GM23338 (cell line): ENCODE measurements at regions not wholly inside any gene's neighbourhood (a gene's known extent, or its start where the extent isn't known, plus 50 kb on each side); places are given as distances from the start of the nearest gene placed in this dataset.

ENCODE experiments used
- ATAC-seq: fragments of 200-7000 bp; cut with Tn5 transposase; 3 replicates; pipeline ENCODE4 v1.9.1; 2020
- DNase-seq: peaks from one replicate; pipeline ENCODE4 v3.0.0-alpha.2; 2015; ENCODE audit warnings: low spot score
- H2AFZ ChIP-seq: fragments of 200-600 bp; sonication (generic); 2 replicates; pipeline ENCODE4 v1.8.0; 2016; ENCODE audit warnings: antibody characterized with exemption, mild to moderate bottlenecking, moderate library complexity
- H3F3A ChIP-seq: fragments of 200-600 bp; sonication (generic); replicated peaks from 2 replicates; pipeline ENCODE4 v1.8.0; 2017; ENCODE audit warnings: antibody characterized with exemption, mixed run types, low read depth
- H3K27ac ChIP-seq: fragments of 200-600 bp; sonication (generic); 2 replicates; pipeline ENCODE4 v1.6.1; 2016; ENCODE audit warnings: low read depth
- H3K27me3 ChIP-seq: fragments of 200-600 bp; sonication (generic); 2 replicates; pipeline ENCODE4 v1.8.0; 2016; ENCODE audit warnings: mild to moderate bottlenecking, mixed run types, moderate library complexity; ENCODE audit not compliant: insufficient read depth
- H3K36me3 ChIP-seq: fragments of 200-600 bp; sonication (generic); 2 replicates; pipeline ENCODE4 v1.8.0; 2016; ENCODE audit warnings: mild to moderate bottlenecking; ENCODE audit not compliant: insufficient read depth
- H3K4me1 ChIP-seq: fragments of 200-600 bp; sonication (generic); 2 replicates; pipeline ENCODE4 v1.8.0; 2016; ENCODE audit warnings: mild to moderate bottlenecking, moderate library complexity; ENCODE audit not compliant: insufficient read depth
- H3K4me2 ChIP-seq: fragments of 200-600 bp; sonication (generic); 2 replicates; pipeline ENCODE4 v1.7.1; 2017; ENCODE audit warnings: mixed run types
- H3K4me3 ChIP-seq: fragments of 200-600 bp; sonication (generic); 2 replicates; pipeline ENCODE4 v1.6.1; 2016; ENCODE audit warnings: mixed run types
- H3K79me2 ChIP-seq: fragments of 200-600 bp; sonication (generic); replicated peaks from 2 replicates; pipeline ENCODE4 v1.8.0; 2017; ENCODE audit warnings: mild to moderate bottlenecking; ENCODE audit not compliant: insufficient read depth
- H3K9me2 ChIP-seq: fragments of 200-600 bp; sonication (generic); 2 replicates; pipeline ENCODE4 v1.8.0; 2017; ENCODE audit not compliant: insufficient read depth
- H4K20me1 ChIP-seq: fragments of 200-600 bp; sonication (generic); replicated peaks from 2 replicates; pipeline ENCODE4 v1.8.0; 2017; ENCODE audit warnings: mild to moderate bottlenecking; ENCODE audit not compliant: insufficient read depth
- H3K27ac Mint-ChIP-seq: 2 replicates; pipeline ENCODE4 v1.8.0; 2020; ENCODE audit warnings: inconsistent platforms, mild to moderate bottlenecking, moderate library complexity, mixed read lengths
- H3K27me3 Mint-ChIP-seq: 3 replicates; pipeline ENCODE4 v1.8.0; 2022; ENCODE audit warnings: low read depth, mild to moderate bottlenecking, moderate library complexity, mixed read lengths, inconsistent platforms; ENCODE audit not compliant: insufficient read depth, poor library complexity
- H3K36me3 Mint-ChIP-seq: 3 replicates; pipeline ENCODE4 v1.8.0; 2021; ENCODE audit warnings: low read depth, mild to moderate bottlenecking, inconsistent platforms, moderate library complexity, mixed read lengths
- H3K4me1 Mint-ChIP-seq: 3 replicates; pipeline ENCODE4 v1.8.0; 2020; ENCODE audit warnings: mild to moderate bottlenecking, inconsistent platforms, mixed read lengths
- H3K4me3 Mint-ChIP-seq: 3 replicates; pipeline ENCODE4 v1.8.0; 2021; ENCODE audit warnings: moderate library complexity, mild to moderate bottlenecking, inconsistent platforms, mixed read lengths
- H3K9me3 Mint-ChIP-seq: 3 replicates; pipeline ENCODE4 v1.8.0; 2020; ENCODE audit warnings: moderate library complexity, mild to moderate bottlenecking, inconsistent platforms, mixed read lengths
- CREB1 ChIP-seq: fragments of 250-450 bp; sonication (Bioruptor Pico); IDR thresholded peaks from 2 replicates; pipeline ENCODE4 v1.5.0; 2020; ENCODE audit warnings: low read depth, mild to moderate bottlenecking, moderate library complexity
- EZH2 ChIP-seq: fragments of 200-600 bp; sonication (generic); IDR thresholded peaks from one replicate; pipeline ENCODE4 v1.8.0; 2017; ENCODE audit warnings: antibody characterized with exemption, mild to moderate bottlenecking, low read depth; ENCODE audit not compliant: unreplicated experiment
- EZH2phosphoT487 ChIP-seq: fragments of 200-600 bp; sonication (generic); IDR thresholded peaks from one replicate; pipeline ENCODE4 v1.8.1; 2018; ENCODE audit warnings: antibody characterized with exemption; ENCODE audit not compliant: unreplicated experiment
- JUNB ChIP-seq: IDR thresholded peaks from one replicate; pipeline ENCODE4 v1.6.1; 2016; ENCODE audit warnings: antibody characterized with exemption; ENCODE audit not compliant: unreplicated experiment
- NANOG ChIP-seq: IDR thresholded peaks from 2 replicates; pipeline ENCODE4 v1.6.1; 2016; ENCODE audit warnings: antibody characterized with exemption, borderline replicate concordance
- POLR2AphosphoS5 ChIP-seq: IDR thresholded peaks from 2 replicates; pipeline ENCODE4 v1.6.1; 2016; ENCODE audit warnings: antibody characterized with exemption, low read depth
- STAT1 ChIP-seq: IDR thresholded peaks from one replicate; pipeline ENCODE4 v1.6.1; 2016; ENCODE audit warnings: antibody characterized with exemption; ENCODE audit not compliant: unreplicated experiment
- ZNF114 ChIP-seq: fragments of 250-450 bp; sonication (Bioruptor Pico); IDR thresholded peaks from 2 replicates; pipeline ENCODE4 v1.5.0; 2020; ENCODE audit warnings: mild to moderate bottlenecking, moderate library complexity
- ZNF331 ChIP-seq: fragments of 250-450 bp; sonication (Bioruptor Pico); IDR thresholded peaks from 2 replicates; pipeline ENCODE4 v1.5.0; 2020; ENCODE audit warnings: low read depth, mild to moderate bottlenecking, moderate library complexity
- TF ChIP-seq, protein P1 (sequence below), 2 experiments: fragments of 200-600 bp in 1 of 2; sonication (generic) in 1 of 2; conservative IDR thresholded peaks; 2 replicates each; pipeline versions ENCODE4 v1.5.1 to v1.6.1; 2016 to 2017; ENCODE audit warnings: antibody characterized with exemption in 2 of 2, low read depth in 2 of 2, mild to moderate bottlenecking in 2 of 2, moderate library complexity in 1 of 2
- TF ChIP-seq, protein P2 (sequence below): IDR thresholded peaks from one replicate; pipeline ENCODE4 v1.6.1; 2018; ENCODE audit warnings: antibody characterized with exemption; ENCODE audit not compliant: unreplicated experiment
- TF ChIP-seq, protein P3 (sequence below): IDR thresholded peaks from 2 replicates; pipeline ENCODE4 v1.6.1; 2016; ENCODE audit warnings: antibody characterized with exemption
- TF ChIP-seq, protein P4 (sequence below): fragments of 250-450 bp; sonication (Bioruptor Pico); IDR thresholded peaks from 2 replicates; pipeline ENCODE4 v1.5.0; 2020; ENCODE audit warnings: mild to moderate bottlenecking, moderate library complexity

DNA sequence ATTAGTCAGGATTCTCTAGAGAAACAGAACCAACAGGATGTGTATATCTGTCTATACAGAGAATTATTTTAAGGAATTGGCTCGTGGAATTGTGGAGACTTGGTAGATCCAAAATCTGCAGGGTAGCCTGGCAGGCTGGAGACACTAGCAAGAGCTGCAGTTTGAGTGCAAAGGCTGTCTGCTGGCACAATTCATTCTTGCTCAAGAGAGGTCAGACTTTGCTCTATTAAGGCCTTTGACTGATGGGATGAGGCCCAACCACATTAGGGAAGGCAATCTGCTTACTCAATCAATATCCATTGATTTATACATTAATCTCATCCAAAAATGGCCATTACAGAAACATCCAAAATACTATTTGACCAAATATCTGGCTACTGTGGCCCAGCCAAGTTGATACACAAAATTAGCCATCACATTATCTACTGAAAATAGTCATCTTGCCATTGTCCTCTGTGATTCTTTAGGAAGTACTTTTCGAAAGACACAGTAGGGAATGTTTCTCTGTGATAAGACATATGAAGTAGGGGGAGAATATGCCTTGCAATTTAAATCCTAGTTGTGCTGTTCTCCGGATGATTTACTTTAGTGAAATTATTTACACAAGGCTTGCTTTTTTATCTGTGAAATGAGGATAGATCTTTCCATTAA is 873.8 kb downstream of the ROBO2 start:
- peaks cover under 1% of the 10 kb centered on the region; the same call in 1 of the 2 replicates for H3K36me3 ChIP-seq
- H4K20me1 ChIP-seq, result no peaks in the 10 kb centered on the region
- H2AFZ ChIP-seq, result no peak overlapping the region
- no peak overlapping the region for H3K27ac ChIP-seq
- no peak for ATAC-seq
- H3K79me2 ChIP-seq, result no peaks in the 10 kb centered on the region
- H3K4me3 Mint-ChIP-seq, result no peak overlapping the region
- H3K27ac Mint-ChIP-seq, result no peak overlapping the region
- DNase-seq, result no peak
- TF ChIP-seq, protein P1, sequence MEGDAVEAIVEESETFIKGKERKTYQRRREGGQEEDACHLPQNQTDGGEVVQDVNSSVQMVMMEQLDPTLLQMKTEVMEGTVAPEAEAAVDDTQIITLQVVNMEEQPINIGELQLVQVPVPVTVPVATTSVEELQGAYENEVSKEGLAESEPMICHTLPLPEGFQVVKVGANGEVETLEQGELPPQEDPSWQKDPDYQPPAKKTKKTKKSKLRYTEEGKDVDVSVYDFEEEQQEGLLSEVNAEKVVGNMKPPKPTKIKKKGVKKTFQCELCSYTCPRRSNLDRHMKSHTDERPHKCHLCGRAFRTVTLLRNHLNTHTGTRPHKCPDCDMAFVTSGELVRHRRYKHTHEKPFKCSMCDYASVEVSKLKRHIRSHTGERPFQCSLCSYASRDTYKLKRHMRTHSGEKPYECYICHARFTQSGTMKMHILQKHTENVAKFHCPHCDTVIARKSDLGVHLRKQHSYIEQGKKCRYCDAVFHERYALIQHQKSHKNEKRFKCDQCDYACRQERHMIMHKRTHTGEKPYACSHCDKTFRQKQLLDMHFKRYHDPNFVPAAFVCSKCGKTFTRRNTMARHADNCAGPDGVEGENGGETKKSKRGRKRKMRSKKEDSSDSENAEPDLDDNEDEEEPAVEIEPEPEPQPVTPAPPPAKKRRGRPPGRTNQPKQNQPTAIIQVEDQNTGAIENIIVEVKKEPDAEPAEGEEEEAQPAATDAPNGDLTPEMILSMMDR (conservative IDR thresholded peaks at IDR 0.05; ENCODE audit: low read depth in 2 of 2), result no peak
- TF ChIP-seq, protein P2, sequence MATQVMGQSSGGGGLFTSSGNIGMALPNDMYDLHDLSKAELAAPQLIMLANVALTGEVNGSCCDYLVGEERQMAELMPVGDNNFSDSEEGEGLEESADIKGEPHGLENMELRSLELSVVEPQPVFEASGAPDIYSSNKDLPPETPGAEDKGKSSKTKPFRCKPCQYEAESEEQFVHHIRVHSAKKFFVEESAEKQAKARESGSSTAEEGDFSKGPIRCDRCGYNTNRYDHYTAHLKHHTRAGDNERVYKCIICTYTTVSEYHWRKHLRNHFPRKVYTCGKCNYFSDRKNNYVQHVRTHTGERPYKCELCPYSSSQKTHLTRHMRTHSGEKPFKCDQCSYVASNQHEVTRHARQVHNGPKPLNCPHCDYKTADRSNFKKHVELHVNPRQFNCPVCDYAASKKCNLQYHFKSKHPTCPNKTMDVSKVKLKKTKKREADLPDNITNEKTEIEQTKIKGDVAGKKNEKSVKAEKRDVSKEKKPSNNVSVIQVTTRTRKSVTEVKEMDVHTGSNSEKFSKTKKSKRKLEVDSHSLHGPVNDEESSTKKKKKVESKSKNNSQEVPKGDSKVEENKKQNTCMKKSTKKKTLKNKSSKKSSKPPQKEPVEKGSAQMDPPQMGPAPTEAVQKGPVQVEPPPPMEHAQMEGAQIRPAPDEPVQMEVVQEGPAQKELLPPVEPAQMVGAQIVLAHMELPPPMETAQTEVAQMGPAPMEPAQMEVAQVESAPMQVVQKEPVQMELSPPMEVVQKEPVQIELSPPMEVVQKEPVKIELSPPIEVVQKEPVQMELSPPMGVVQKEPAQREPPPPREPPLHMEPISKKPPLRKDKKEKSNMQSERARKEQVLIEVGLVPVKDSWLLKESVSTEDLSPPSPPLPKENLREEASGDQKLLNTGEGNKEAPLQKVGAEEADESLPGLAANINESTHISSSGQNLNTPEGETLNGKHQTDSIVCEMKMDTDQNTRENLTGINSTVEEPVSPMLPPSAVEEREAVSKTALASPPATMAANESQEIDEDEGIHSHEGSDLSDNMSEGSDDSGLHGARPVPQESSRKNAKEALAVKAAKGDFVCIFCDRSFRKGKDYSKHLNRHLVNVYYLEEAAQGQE, result no peak
- TF ChIP-seq ZNF331 (CRISPR knock-in tag) (no peak), NANOG (no peak), EZH2 (no peak), STAT1 (no peak), JUNB (no peak), POLR2AphosphoS5 (no peak), EZH2phosphoT487 (no peak), CREB1 (CRISPR knock-in tag) (no peak), ZNF114 (no peak)
- TF ChIP-seq, protein P3, sequence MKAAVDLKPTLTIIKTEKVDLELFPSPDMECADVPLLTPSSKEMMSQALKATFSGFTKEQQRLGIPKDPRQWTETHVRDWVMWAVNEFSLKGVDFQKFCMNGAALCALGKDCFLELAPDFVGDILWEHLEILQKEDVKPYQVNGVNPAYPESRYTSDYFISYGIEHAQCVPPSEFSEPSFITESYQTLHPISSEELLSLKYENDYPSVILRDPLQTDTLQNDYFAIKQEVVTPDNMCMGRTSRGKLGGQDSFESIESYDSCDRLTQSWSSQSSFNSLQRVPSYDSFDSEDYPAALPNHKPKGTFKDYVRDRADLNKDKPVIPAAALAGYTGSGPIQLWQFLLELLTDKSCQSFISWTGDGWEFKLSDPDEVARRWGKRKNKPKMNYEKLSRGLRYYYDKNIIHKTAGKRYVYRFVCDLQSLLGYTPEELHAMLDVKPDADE, result no peak
- TF ChIP-seq, protein P4, sequence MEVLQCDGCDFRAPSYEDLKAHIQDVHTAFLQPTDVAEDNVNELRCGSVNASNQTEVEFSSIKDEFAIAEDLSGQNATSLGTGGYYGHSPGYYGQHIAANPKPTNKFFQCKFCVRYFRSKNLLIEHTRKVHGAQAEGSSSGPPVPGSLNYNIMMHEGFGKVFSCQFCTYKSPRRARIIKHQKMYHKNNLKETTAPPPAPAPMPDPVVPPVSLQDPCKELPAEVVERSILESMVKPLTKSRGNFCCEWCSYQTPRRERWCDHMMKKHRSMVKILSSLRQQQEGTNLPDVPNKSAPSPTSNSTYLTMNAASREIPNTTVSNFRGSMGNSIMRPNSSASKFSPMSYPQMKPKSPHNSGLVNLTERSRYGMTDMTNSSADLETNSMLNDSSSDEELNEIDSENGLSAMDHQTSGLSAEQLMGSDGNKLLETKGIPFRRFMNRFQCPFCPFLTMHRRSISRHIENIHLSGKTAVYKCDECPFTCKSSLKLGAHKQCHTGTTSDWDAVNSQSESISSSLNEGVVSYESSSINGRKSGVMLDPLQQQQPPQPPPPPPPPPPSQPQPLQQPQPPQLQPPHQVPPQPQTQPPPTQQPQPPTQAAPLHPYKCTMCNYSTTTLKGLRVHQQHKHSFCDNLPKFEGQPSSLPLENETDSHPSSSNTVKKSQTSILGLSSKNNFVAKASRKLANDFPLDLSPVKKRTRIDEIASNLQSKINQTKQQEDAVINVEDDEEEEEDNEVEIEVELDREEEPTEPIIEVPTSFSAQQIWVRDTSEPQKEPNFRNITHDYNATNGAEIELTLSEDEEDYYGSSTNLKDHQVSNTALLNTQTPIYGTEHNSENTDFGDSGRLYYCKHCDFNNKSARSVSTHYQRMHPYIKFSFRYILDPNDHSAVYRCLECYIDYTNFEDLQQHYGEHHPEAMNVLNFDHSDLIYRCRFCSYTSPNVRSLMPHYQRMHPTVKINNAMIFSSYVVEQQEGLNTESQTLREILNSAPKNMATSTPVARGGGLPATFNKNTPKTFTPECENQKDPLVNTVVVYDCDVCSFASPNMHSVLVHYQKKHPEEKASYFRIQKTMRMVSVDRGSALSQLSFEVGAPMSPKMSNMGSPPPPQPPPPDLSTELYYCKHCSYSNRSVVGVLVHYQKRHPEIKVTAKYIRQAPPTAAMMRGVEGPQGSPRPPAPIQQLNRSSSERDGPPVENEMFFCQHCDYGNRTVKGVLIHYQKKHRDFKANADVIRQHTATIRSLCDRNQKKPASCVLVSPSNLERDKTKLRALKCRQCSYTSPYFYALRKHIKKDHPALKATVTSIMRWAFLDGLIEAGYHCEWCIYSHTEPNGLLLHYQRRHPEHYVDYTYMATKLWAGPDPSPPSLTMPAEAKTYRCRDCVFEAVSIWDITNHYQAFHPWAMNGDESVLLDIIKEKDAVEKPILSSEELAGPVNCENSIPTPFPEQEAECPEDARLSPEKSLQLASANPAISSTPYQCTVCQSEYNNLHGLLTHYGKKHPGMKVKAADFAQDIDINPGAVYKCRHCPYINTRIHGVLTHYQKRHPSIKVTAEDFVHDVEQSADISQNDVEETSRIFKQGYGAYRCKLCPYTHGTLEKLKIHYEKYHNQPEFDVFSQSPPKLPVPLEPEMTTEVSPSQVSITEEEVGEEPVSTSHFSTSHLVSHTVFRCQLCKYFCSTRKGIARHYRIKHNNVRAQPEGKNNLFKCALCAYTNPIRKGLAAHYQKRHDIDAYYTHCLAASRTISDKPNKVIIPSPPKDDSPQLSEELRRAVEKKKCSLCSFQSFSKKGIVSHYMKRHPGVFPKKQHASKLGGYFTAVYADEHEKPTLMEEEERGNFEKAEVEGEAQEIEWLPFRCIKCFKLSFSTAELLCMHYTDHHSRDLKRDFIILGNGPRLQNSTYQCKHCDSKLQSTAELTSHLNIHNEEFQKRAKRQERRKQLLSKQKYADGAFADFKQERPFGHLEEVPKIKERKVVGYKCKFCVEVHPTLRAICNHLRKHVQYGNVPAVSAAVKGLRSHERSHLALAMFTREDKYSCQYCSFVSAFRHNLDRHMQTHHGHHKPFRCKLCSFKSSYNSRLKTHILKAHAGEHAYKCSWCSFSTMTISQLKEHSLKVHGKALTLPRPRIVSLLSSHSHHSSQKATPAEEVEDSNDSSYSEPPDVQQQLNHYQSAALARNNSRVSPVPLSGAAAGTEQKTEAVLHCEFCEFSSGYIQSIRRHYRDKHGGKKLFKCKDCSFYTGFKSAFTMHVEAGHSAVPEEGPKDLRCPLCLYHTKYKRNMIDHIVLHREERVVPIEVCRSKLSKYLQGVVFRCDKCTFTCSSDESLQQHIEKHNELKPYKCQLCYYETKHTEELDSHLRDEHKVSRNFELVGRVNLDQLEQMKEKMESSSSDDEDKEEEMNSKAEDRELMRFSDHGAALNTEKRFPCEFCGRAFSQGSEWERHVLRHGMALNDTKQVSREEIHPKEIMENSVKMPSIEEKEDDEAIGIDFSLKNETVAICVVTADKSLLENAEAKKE (CRISPR knock-in tag), result no peak
- H3F3A ChIP-seq, result no peaks in the 10 kb centered on the region
- no peaks in the 10 kb centered on the region; the same call in 1 of the 2 replicates for H3K9me2 ChIP-seq
- H3K4me3 ChIP-seq, result no peak overlapping the region
- H3K4me1 ChIP-seq, result peaks cover 18% of the 10 kb centered on the region; the same call in 1 of the 2 replicates
- H3K4me1 Mint-ChIP-seq, result peaks cover 15% of the 10 kb centered on the region
- H3K27me3 Mint-ChIP-seq, result no peaks in the 10 kb centered on the region
- H3K27me3 ChIP-seq, result no peaks in the 10 kb centered on the region
- H3K9me3 Mint-ChIP-seq, result peaks cover 6% of the 10 kb centered on the region
- peaks cover 7% of the 10 kb centered on the region; the same call in 2 of the 3 replicates for H3K36me3 Mint-ChIP-seq
- H3K4me2 ChIP-seq, result no peak overlapping the region
